Kidney (tissue), 13 donors: ENCODE measurements at regions not wholly inside any gene's neighbourhood (a gene's known extent, or its start where the extent isn't known, plus 50 kb on each side); places are given as distances from the start of the nearest gene placed in this dataset.

Experiments used
- DNase-seq, 5 donors: peaks; one replicate each; pipeline ENCODE4 v3.0.0-alpha.2; 2013 to 2020
- FAIRE-seq: peaks from 2 replicates; lab custom pipeline; 2012; peaks lifted over from hg19 to GRCh38; lab: Jason Lieb, UNC
- H3K27ac ChIP-seq, 2 donors: one replicate each; pipeline ENCODE4 v1.7.0; 2013; ENCODE audit warnings: low read depth in 2 of 2, low read length in 2 of 2, inconsistent platforms in 1 of 2
- H3K27me3 ChIP-seq: one replicate; pipeline ENCODE4 v1.7.1; 2013; ENCODE audit warnings: low read length, inconsistent platforms; ENCODE audit not compliant: control insufficient read depth, insufficient read depth
- H3K36me3 ChIP-seq, 3 donors: one replicate each; pipeline versions ENCODE4 v1.7.0 to v1.7.1; 2013; ENCODE audit warnings: low read length in 3 of 3, control low read depth in 1 of 3, inconsistent platforms in 1 of 3; ENCODE audit not compliant: insufficient read depth in 3 of 3, control insufficient read depth in 2 of 3
- H3K4me1 ChIP-seq, 3 donors: one replicate each; pipeline versions ENCODE4 v1.7.0 to v1.7.1; 2013; ENCODE audit warnings: low read length in 3 of 3, inconsistent platforms in 1 of 3, low read depth in 1 of 3; ENCODE audit not compliant: control insufficient read depth in 2 of 3, insufficient read depth in 2 of 3
- H3K4me3 ChIP-seq, 3 donors: one replicate each; pipeline versions ENCODE4 v1.7.0 to v1.8.1; 2013; ENCODE audit warnings: low read length in 3 of 3, control low read depth in 1 of 3, inconsistent platforms in 1 of 3
- H3K9ac ChIP-seq, 3 donors: one replicate each; pipeline versions ENCODE4 v1.7.0 to v1.7.1; 2013; ENCODE audit warnings: low read length in 3 of 3, control low read depth in 1 of 3, inconsistent platforms in 1 of 3
- H3K9me3 ChIP-seq, 3 donors: one replicate each; pipeline versions ENCODE4 v1.7.0 to v1.7.1; 2013; ENCODE audit warnings: low read length in 3 of 3, control low read depth in 1 of 3, inconsistent platforms in 1 of 3; ENCODE audit not compliant: control insufficient read depth in 2 of 3, insufficient read depth in 1 of 3
- CTCF ChIP-seq: IDR thresholded peaks from 3 replicates; pipeline ENCODE4 v1.5.1; 2012; ENCODE audit warnings: mild to moderate bottlenecking, moderate library complexity, borderline replicate concordance; ENCODE audit not compliant: insufficient read depth; ENCODE audit errors: extremely low read depth
- intact Hi-C: fragments of 100-400 bp; cut with DNase I; formaldehyde crosslinking; loops from one replicate; pipeline ENCODE4 v1.11.1; 2022
- donor health status: control.
- donor health status: control.
- donor health status: control.
- donor health status: control.
- donor health status: control.
- donor health status: DM: yes; HTN: yes; CAD: no.
- donor health status: Normal renal cell carcinoma (clear cell type).

GRCh38 chr2:120924924-120925323 lies 189.3 kb downstream of the GLI2 start:
- Histone ChIP-seq H3K4me1 (no peaks in the 10 kb centered on the region), H3K4me3 (no peak overlapping the region), H3K27me3 (no peaks in the 10 kb centered on the region), H3K36me3 (peaks cover 0 to 8% (median 0%) of the 10 kb centered on the region in 3 donors), H3K9ac (no peak overlapping the region), H3K27ac (no peak overlapping the region), H3K9me3 (peaks cover 0 to 2% (median 0%) of the 10 kb centered on the region in 3 donors)
- no peak for TF ChIP-seq CTCF
- DNase-seq (peak in 1 of 5 donors; percentile 60), FAIRE-seq (no peak)
- intact Hi-C loops = no loop called here

- H3K4me3 ChIP-seq = no peak overlapping the region
- intact Hi-C loops = no loop called here
- peaks cover 0 to 8% (median 0%) of the 10 kb centered on the region in 3 donors for H3K36me3 ChIP-seq
- H3K9me3 ChIP-seq = peaks cover 0 to 2% (median 0%) of the 10 kb centered on the region in 3 donors
- H3K9ac ChIP-seq = no peak overlapping the region
- H3K27me3 ChIP-seq = no peaks in the 10 kb centered on the region
- H3K4me1 ChIP-seq = no peaks in the 10 kb centered on the region
- no peak for TF ChIP-seq CTCF
- DNase-seq (peak in 2 of 5 donors; percentile 35 to 39), FAIRE-seq (no peak)
- no peak overlapping the region for H3K27ac ChIP-seq
Observed at GRCh38 chr2:120926463-120927264, 191.0 kb downstream of the GLI2 start.

- H3K9ac ChIP-seq = no peak overlapping the region
- H3K4me1 ChIP-seq = no peaks in the 10 kb centered on the region
- FAIRE-seq = no peak
- H3K27me3 ChIP-seq = no peaks in the 10 kb centered on the region
- H3K4me3 ChIP-seq = no peak overlapping the region
- peaks cover 0 to 8% (median 0%) of the 10 kb centered on the region in 3 donors for H3K36me3 ChIP-seq
- H3K9me3 ChIP-seq = peaks cover 0 to 2% (median 0%) of the 10 kb centered on the region in 3 donors
- TF ChIP-seq CTCF = no peak
- no peak overlapping the region for H3K27ac ChIP-seq
- intact Hi-C loops = no loop called here
- peak in 4 of 5 donors; percentile 43 to 57 (median 56) for DNase-seq
Observed at GRCh38 chr2:120927265-120927628, 191.6 kb downstream of the GLI2 start.
